ENCODE measurements at regions not wholly inside any gene's neighbourhood (a gene's known extent, or its start where the extent isn't known, plus 50 kb on each side); places are given as distances from the start of the nearest gene placed in this dataset.

GRCh38 chr5:164966611-164967010 lies 1461.2 kb downstream of the MAT2B start:
- TF ChIP-seq, protein P1, sequence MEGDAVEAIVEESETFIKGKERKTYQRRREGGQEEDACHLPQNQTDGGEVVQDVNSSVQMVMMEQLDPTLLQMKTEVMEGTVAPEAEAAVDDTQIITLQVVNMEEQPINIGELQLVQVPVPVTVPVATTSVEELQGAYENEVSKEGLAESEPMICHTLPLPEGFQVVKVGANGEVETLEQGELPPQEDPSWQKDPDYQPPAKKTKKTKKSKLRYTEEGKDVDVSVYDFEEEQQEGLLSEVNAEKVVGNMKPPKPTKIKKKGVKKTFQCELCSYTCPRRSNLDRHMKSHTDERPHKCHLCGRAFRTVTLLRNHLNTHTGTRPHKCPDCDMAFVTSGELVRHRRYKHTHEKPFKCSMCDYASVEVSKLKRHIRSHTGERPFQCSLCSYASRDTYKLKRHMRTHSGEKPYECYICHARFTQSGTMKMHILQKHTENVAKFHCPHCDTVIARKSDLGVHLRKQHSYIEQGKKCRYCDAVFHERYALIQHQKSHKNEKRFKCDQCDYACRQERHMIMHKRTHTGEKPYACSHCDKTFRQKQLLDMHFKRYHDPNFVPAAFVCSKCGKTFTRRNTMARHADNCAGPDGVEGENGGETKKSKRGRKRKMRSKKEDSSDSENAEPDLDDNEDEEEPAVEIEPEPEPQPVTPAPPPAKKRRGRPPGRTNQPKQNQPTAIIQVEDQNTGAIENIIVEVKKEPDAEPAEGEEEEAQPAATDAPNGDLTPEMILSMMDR (IDR thresholded peaks at IDR 0.05 in 8 of 11, conservative IDR thresholded peaks at IDR 0.05 in 3 of 11), result no peak
- TF ChIP-seq POLR2AphosphoS5 (IDR thresholded peaks at IDR 0.05), result no peak
